NT2/D1 (cell line): ENCODE measurements at regions not wholly inside any gene's neighbourhood (a gene's known extent, or its start where the extent isn't known, plus 50 kb on each side); places are given as distances from the start of the nearest gene placed in this dataset.

Source experiments
- DNase-seq: peaks from one replicate; pipeline ENCODE4 v3.0.0-alpha.2; 2011; ENCODE audit warnings: low read depth, low spot score
- H3K27me3 ChIP-seq: 2 replicates; pipeline ENCODE4 v1.6.0; 2011; ENCODE audit warnings: mild to moderate bottlenecking; ENCODE audit not compliant: insufficient read length, insufficient read depth
- H3K36me3 ChIP-seq: 2 replicates; pipeline ENCODE4 v1.6.1; 2011; ENCODE audit warnings: mild to moderate bottlenecking, low read length, mixed read lengths; ENCODE audit not compliant: insufficient read depth, insufficient read length
- H3K4me1 ChIP-seq: 2 replicates; pipeline ENCODE4 v1.5.1; 2011; ENCODE audit not compliant: insufficient read depth, insufficient read length
- H3K4me3 ChIP-seq: 2 replicates; pipeline ENCODE4 v1.5.1; 2011; ENCODE audit warnings: low read depth; ENCODE audit not compliant: insufficient read length
- H3K9ac ChIP-seq: 2 replicates; pipeline ENCODE4 v1.6.0; 2011; ENCODE audit warnings: low read depth; ENCODE audit not compliant: insufficient read length
- H3K9me3 ChIP-seq: 2 replicates; pipeline ENCODE4 v1.5.1; 2011; ENCODE audit warnings: mild to moderate bottlenecking, low read length; ENCODE audit not compliant: insufficient read depth
- SUZ12 ChIP-seq: IDR thresholded peaks from 2 replicates; pipeline ENCODE4 v1.6.1; 2011; ENCODE audit not compliant: insufficient read length, insufficient read depth; ENCODE audit errors: extremely low read depth
- YY1 ChIP-seq: IDR thresholded peaks from 2 replicates; pipeline ENCODE4 v1.6.1; 2011; ENCODE audit not compliant: insufficient read length, insufficient read depth
- ZNF274 ChIP-seq: IDR thresholded peaks from 2 replicates; pipeline ENCODE4 v1.6.1; 2011; ENCODE audit warnings: mild to moderate bottlenecking, low read depth, low read length

DNA sequence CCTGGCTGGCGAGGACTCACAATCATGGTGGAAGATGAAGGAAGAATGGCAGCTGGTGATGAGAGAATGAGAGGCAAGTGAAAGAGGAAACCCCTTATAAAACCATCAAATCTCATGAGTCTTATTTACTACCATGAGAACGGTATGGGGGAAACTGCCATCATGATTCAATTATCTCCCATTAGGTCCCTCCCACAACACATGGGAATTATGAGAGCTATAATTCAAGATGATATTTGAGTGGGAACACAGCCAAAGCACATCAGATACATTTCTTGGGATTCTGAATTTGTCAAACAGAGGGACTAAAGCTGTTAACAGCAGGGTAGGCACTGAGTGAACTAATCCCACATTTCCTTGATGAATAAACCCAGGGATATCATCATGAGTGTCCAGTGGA lies 116.2 kb upstream of the PLCB4 start:
- TF ChIP-seq ZNF274, result no peak
- TF ChIP-seq SUZ12, result no peak
- no peak for TF ChIP-seq YY1
- Histone ChIP-seq H3K36me3 (no peaks in the 10 kb centered on the region), H3K9me3 (no peaks in the 10 kb centered on the region), H3K9ac (no peak overlapping the region), H3K27me3 (no peaks in the 10 kb centered on the region), H3K4me3 (no peak overlapping the region), H3K4me1 (no peaks in the 10 kb centered on the region)
- no peak for DNase-seq

DNA sequence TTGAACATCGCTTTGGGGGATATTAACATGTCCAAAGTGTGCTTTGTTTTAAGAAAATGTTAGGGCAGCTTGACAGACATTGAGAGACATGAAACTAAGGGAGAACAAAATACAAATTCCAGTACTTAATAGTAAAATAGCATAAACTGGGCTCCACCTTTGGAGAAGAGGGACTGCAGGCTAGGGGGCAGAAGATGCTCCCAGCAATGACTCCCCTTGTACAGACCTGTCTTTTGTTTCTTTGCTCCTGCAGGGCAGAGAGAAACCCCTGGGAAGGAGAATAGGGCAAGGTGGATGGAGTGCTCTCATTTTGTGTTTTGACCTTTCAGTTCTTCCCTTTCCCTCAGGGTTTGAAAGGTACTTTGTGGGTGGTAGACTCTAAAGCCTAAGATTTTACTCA lies 115.6 kb upstream of the PLCB4 start:
- H3K27me3 ChIP-seq, result no peaks in the 10 kb centered on the region
- TF ChIP-seq YY1 (no peak), ZNF274 (no peak), SUZ12 (no peak)
- H3K4me1 ChIP-seq, result no peaks in the 10 kb centered on the region
- H3K4me3 ChIP-seq, result no peak overlapping the region
- no peak overlapping the region for H3K9ac ChIP-seq
- H3K9me3 ChIP-seq, result no peaks in the 10 kb centered on the region
- H3K36me3 ChIP-seq, result no peaks in the 10 kb centered on the region
- no peak for DNase-seq

DNA sequence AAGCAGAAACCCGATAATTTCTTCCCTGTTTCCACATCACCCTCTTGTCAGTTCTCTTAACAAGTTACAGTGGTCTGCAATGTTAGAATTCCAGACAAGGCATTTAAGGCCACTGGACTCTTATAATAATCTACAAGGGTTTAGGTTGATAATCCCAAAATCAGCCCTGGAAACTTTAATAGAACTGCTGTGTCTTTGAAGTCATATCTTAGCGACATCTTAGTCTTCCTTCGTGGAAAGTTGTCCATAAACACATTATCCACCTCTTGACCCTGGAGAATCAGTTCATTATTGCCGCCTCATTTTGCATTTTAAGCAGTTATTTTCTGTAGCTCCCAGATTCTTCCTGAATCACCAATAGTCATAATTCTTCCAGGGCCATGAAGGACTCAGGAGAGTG lies 108.6 kb upstream of the PLCB4 start:
- DNase-seq, result no peak
- Histone ChIP-seq H3K9me3 (no peaks in the 10 kb centered on the region), H3K4me1 (no peaks in the 10 kb centered on the region), H3K36me3 (no peaks in the 10 kb centered on the region), H3K9ac (no peak overlapping the region), H3K4me3 (no peak overlapping the region), H3K27me3 (no peaks in the 10 kb centered on the region)
- TF ChIP-seq ZNF274 (no peak), YY1 (no peak), SUZ12 (no peak)

GRCh38 chr20:8963330-8963729 lies 105.6 kb upstream of the PLCB4 start:
- no peak overlapping the region for H3K9ac ChIP-seq
- H3K4me1 ChIP-seq, result no peaks in the 10 kb centered on the region
- H3K36me3 ChIP-seq, result no peaks in the 10 kb centered on the region
- TF ChIP-seq ZNF274 (no peak), YY1 (no peak), SUZ12 (no peak)
- H3K9me3 ChIP-seq, result peaks cover 6% of the 10 kb centered on the region; the same call in 1 of the 2 replicates
- H3K4me3 ChIP-seq, result no peak overlapping the region
- no peak for DNase-seq
- no peaks in the 10 kb centered on the region for H3K27me3 ChIP-seq

DNA sequence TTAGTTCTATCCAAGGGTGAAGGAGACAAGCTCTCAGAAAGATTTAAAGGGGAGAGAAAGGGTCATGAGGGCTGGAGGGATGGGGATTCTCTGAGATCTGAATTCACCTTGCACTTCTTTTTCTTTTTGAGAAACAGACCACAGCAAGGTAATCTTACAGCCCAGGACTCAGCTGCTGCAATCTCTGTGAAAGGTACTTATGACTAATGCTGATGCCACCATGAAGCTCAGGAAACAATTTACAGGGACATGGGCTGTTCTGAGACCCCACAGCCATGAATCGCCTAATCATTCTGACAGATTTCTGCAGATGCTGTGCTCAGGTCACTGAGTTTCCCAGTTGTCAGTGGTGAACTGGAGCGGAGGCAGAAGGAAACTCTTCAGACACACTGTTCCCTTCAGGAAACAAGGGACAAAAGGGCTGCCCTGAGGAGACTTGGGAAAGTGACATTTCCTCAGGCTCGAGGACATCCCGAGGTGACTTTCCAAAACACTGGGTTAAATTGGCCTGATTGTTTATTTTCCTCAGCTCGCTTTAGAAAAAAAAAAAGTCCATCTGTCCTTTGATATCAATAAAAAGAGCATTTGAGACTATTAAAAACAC lies 103.8 kb upstream of the PLCB4 start:
- Histone ChIP-seq H3K9ac (no peak overlapping the region), H3K9me3 (peaks cover 6% of the 10 kb centered on the region; the same call in 1 of the 2 replicates), H3K27me3 (no peaks in the 10 kb centered on the region), H3K4me3 (no peak overlapping the region), H3K36me3 (no peaks in the 10 kb centered on the region), H3K4me1 (no peaks in the 10 kb centered on the region)
- TF ChIP-seq YY1, result no peak
- TF ChIP-seq ZNF274, result no peak
- no peak for TF ChIP-seq SUZ12
- no peak for DNase-seq

- Histone ChIP-seq H3K9me3 (peaks cover 6% of the 10 kb centered on the region; the same call in 1 of the 2 replicates), H3K36me3 (no peaks in the 10 kb centered on the region), H3K4me3 (no peak overlapping the region), H3K4me1 (no peaks in the 10 kb centered on the region), H3K9ac (no peak overlapping the region), H3K27me3 (no peaks in the 10 kb centered on the region)
- no peak for DNase-seq
- TF ChIP-seq YY1 (no peak), SUZ12 (no peak), ZNF274 (no peak)
These were observed 101.1 kb upstream of the PLCB4 start for GRCh38 chr20:8967641-8968245.

DNA sequence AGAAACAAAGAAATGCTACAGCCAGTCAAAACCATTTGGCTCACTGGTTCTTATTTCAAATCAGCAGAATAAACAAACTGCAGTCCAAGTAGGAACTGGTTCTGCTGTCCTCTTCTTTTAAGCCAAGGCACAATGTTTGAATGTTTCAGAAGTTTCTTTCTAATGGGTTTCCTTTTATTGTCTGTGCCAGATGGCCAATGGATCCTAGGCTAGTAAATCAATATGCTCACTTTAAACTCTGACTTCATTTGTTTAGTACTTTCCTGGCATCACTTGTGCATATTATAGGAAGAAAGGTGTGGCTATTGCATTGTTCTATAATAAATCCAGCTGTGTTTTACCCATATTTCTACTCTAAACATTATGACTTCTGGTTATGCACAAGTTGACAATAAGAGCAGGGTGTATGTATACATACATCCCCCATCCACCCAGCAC lies 99.7 kb upstream of the PLCB4 start:
- H3K9ac ChIP-seq, result no peak overlapping the region
- no peak for DNase-seq
- TF ChIP-seq ZNF274, result no peak
- no peak for TF ChIP-seq YY1
- TF ChIP-seq SUZ12, result no peak
- no peaks in the 10 kb centered on the region for H3K27me3 ChIP-seq
- no peaks in the 10 kb centered on the region for H3K4me1 ChIP-seq
- no peak overlapping the region for H3K4me3 ChIP-seq
- peaks cover 6% of the 10 kb centered on the region; the same call in 1 of the 2 replicates for H3K9me3 ChIP-seq
- H3K36me3 ChIP-seq, result no peaks in the 10 kb centered on the region
